ENCODE measurements at regions not wholly inside any gene's neighbourhood (a gene's known extent, or its start where the extent isn't known, plus 50 kb on each side); places are given as distances from the start of the nearest gene placed in this dataset.
A peak's percentile ranks its signal among the peaks of the same experiment; 100 is the strongest.
"Not testable (repeated sequence)": the region's sequence is repeated elsewhere in the genome, so short reads cannot be mapped to it uniquely, and the experiment has no call there.

DNA sequence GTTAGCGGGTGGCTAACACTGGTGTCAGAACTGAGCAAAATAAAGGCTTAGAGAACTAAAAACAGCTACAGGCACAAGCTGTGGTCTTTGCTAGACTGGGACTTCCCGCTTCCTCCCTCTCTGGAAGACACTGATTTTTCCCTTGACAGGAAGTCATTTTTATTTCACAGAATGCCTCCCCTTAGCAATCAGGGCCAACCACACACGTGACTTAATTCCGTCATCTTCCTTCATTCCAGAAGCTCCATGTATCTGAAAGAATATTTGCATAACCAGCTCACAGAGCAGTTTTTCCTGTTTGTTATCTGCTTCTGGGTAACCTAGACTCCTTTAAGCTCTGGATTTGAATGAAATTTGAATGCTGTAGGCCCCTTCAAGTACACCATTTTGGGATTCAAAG lies 327.5 kb upstream of the FRG1 start:
- ChIA-PET POLR2A (no interaction called here), CTCF (no interaction called here)
- DNase-seq (no peak), ATAC-seq (no peak)
- H3K4me1 Mint-ChIP-seq = no peaks in the 10 kb centered on the region
- H3K9me3 Mint-ChIP-seq (ENCODE audit: low read depth) = peaks cover 5% of the 10 kb centered on the region
- no peak overlapping the region for H3K27ac Mint-ChIP-seq
- no peak overlapping the region for H3K4me3 Mint-ChIP-seq
- H3K27me3 Mint-ChIP-seq = no peaks in the 10 kb centered on the region
- intact Hi-C loops (cut with DNase I, micrococcal nuclease) = no loop called here
- H3K36me3 Mint-ChIP-seq (ENCODE audit: low read depth) = no peaks in the 10 kb centered on the region

GRCh38 chr4:189615217-189615663 lies 325.4 kb upstream of the FRG1 start:
- DNase-seq = no peak
- CTCF ChIA-PET = no interaction called here
- Mint-ChIP-seq H3K4me3 (no peak overlapping the region), H3K9me3 (ENCODE audit: low read depth) (peaks cover 5% of the 10 kb centered on the region), H3K4me1 (no peaks in the 10 kb centered on the region), H3K27ac (no peak overlapping the region), H3K36me3 (ENCODE audit: low read depth) (no peaks in the 10 kb centered on the region), H3K27me3 (no peaks in the 10 kb centered on the region)
- POLR2A ChIA-PET = no interaction called here
- ATAC-seq = no peak
- intact Hi-C loops (cut with DNase I, micrococcal nuclease) = no loop called here

DNA sequence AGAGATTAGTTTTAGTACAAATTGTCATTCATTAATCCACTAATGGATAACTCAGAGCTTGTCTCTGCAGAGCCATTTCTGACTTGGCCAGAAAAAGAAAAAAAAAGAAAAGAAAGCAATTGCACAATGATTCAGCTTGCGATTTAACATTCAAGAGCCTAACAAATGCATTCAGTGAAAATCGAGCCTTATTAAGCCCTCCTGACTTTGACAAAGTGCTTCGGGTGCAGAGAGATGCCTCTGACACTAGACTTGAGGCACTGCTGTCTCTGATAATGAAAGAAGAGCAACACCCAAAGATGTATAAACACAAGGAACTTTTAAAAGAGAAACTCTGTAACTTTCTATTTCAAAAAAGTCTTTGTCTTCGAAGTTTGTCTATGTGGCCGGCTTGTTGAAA lies 322.9 kb upstream of the FRG1 start:
- ATAC-seq; H3K4me1 Mint-ChIP-seq; H3K27me3 Mint-ChIP-seq; H3K4me3 Mint-ChIP-seq; H3K9me3 Mint-ChIP-seq (ENCODE audit: low read depth); DNase-seq; H3K36me3 Mint-ChIP-seq (ENCODE audit: low read depth); CTCF ChIA-PET; intact Hi-C loops (cut with DNase I, micrococcal nuclease); POLR2A ChIA-PET; H3K27ac Mint-ChIP-seq: not testable (repeated sequence)

- H3K4me1 Mint-ChIP-seq; H3K27me3 Mint-ChIP-seq; intact Hi-C loops (cut with DNase I, micrococcal nuclease); H3K4me3 Mint-ChIP-seq; POLR2A ChIA-PET; H3K9me3 Mint-ChIP-seq (ENCODE audit: low read depth); H3K36me3 Mint-ChIP-seq (ENCODE audit: low read depth); CTCF ChIA-PET; ATAC-seq; DNase-seq; H3K27ac Mint-ChIP-seq: not testable (repeated sequence)
Observed at GRCh38 chr4:189619441-189620250, 321.0 kb upstream of the FRG1 start.

GRCh38 chr4:189622574-189622973 lies 318.1 kb upstream of the FRG1 start:
- H3K4me1 Mint-ChIP-seq; H3K27me3 Mint-ChIP-seq; intact Hi-C loops (cut with DNase I, micrococcal nuclease); H3K27ac Mint-ChIP-seq; CTCF ChIA-PET; H3K36me3 Mint-ChIP-seq (ENCODE audit: low read depth); POLR2A ChIA-PET; H3K9me3 Mint-ChIP-seq (ENCODE audit: low read depth); H3K4me3 Mint-ChIP-seq: not testable (repeated sequence)
- DNase-seq = peak; percentile 16
- ATAC-seq = peak; percentile 75

- H3K36me3 Mint-ChIP-seq (ENCODE audit: low read depth); intact Hi-C loops (cut with DNase I, micrococcal nuclease); ATAC-seq; H3K27ac Mint-ChIP-seq; H3K4me3 Mint-ChIP-seq; CTCF ChIA-PET; POLR2A ChIA-PET; H3K9me3 Mint-ChIP-seq (ENCODE audit: low read depth); H3K27me3 Mint-ChIP-seq; H3K4me1 Mint-ChIP-seq; DNase-seq: not testable (repeated sequence)
Observed at GRCh38 chr4:189627041-189627440, 313.6 kb upstream of the FRG1 start.

DNA sequence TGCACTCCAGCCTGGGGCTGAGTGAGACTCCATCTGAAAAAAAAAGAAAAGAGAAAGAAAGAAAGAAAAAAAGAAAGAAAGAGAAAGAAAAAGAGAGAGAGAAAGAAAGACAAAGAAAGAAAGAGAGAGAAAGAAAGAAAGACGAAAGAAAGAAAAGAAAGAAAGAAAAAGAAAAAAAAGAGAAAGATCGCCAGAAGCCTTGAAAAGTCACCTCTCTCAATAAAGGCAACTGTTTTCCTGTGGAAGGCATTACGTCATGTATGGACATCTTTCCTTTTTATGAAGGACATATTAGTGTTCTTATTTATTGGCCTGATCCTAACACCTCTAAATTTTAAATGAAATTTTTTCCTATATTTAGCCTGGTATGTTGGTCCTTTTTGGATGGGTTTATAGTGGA lies 310.9 kb upstream of the FRG1 start:
- H3K4me3 Mint-ChIP-seq; H3K27me3 Mint-ChIP-seq; H3K27ac Mint-ChIP-seq; H3K4me1 Mint-ChIP-seq; H3K9me3 Mint-ChIP-seq (ENCODE audit: low read depth); H3K36me3 Mint-ChIP-seq (ENCODE audit: low read depth); intact Hi-C loops (cut with DNase I, micrococcal nuclease); CTCF ChIA-PET; DNase-seq; ATAC-seq; POLR2A ChIA-PET: not testable (repeated sequence)

DNA sequence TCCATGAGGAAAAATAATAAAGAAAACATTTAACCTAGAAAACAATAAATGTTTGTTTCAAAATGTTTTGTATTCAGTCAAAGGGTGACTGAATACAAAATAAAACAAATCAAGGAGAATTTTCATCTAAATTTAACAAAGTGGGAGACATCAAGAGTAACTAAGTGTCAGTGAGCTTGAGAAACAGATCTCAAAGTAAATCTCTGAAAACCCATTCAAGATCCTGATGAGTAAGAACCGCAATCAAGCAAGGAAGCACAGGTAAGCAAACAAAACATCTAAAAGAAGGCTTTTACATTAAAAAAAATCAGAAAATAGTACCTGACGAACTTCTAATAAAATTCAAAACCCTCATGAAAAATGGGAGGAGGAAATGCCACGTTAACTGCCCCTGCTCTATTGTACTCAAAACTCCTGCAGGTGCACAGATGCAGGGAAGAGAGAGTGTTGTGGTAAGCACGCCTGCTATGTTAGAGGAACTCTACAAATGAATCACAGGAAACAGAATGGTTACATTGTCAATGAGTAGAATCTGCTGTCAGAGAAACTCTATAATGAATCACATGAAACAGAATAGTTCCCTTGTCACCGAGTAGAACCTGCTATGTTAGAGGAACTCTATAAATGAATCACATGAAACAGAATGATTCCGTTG lies 309.6 kb upstream of the FRG1 start:
- H3K27ac Mint-ChIP-seq; POLR2A ChIA-PET; H3K9me3 Mint-ChIP-seq (ENCODE audit: low read depth); H3K27me3 Mint-ChIP-seq; intact Hi-C loops (cut with DNase I, micrococcal nuclease); CTCF ChIA-PET; H3K4me3 Mint-ChIP-seq; H3K4me1 Mint-ChIP-seq; H3K36me3 Mint-ChIP-seq (ENCODE audit: low read depth): not testable (repeated sequence)
- DNase-seq (peak; percentile 24), ATAC-seq (peak; percentile 98)

GRCh38 chr4:189631568-189631916 lies 309.1 kb upstream of the FRG1 start:
- H3K4me1 Mint-ChIP-seq; H3K36me3 Mint-ChIP-seq (ENCODE audit: low read depth); H3K9me3 Mint-ChIP-seq (ENCODE audit: low read depth); CTCF ChIA-PET; H3K27me3 Mint-ChIP-seq; ATAC-seq; H3K27ac Mint-ChIP-seq; POLR2A ChIA-PET; H3K4me3 Mint-ChIP-seq; intact Hi-C loops (cut with DNase I, micrococcal nuclease): not testable (repeated sequence)
- DNase-seq = peak; percentile 7

DNA sequence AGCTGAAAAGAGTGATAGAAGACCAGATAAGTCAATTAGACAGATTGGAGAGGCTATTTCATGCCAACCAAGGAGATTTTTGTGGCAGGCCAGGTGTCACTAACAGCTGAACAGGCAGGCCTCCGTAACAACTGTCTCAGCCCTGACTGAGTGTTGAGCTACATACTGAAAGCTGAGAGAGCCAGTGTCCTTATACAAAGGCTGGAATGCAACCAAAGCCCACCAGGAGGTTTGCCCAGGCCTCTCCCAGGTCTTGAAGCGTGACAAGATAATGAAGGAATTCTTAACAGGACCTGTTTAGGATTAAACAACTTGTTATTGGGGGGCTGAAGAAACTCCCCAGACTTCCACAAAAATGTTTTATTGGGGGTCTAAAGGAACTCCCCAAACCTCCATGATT lies 290.2 kb upstream of the FRG1 start:
- POLR2A ChIA-PET; ATAC-seq; intact Hi-C loops (cut with DNase I, micrococcal nuclease); H3K9me3 Mint-ChIP-seq (ENCODE audit: low read depth); H3K4me3 Mint-ChIP-seq; CTCF ChIA-PET; H3K36me3 Mint-ChIP-seq (ENCODE audit: low read depth); H3K4me1 Mint-ChIP-seq; DNase-seq; H3K27ac Mint-ChIP-seq; H3K27me3 Mint-ChIP-seq: not testable (repeated sequence)

GRCh38 chr4:189653130-189653653 lies 287.5 kb upstream of the FRG1 start:
- H3K4me3 Mint-ChIP-seq; H3K27ac Mint-ChIP-seq; POLR2A ChIA-PET; CTCF ChIA-PET; H3K9me3 Mint-ChIP-seq (ENCODE audit: low read depth); intact Hi-C loops (cut with DNase I, micrococcal nuclease); H3K4me1 Mint-ChIP-seq; H3K36me3 Mint-ChIP-seq (ENCODE audit: low read depth); ATAC-seq; DNase-seq; H3K27me3 Mint-ChIP-seq: not testable (repeated sequence)

- H3K27ac Mint-ChIP-seq; H3K9me3 Mint-ChIP-seq (ENCODE audit: low read depth); intact Hi-C loops (cut with DNase I, micrococcal nuclease); CTCF ChIA-PET; H3K27me3 Mint-ChIP-seq; H3K36me3 Mint-ChIP-seq (ENCODE audit: low read depth); POLR2A ChIA-PET; ATAC-seq; DNase-seq; H3K4me1 Mint-ChIP-seq; H3K4me3 Mint-ChIP-seq: not testable (repeated sequence)
Observed at GRCh38 chr4:189653983-189654382, 286.7 kb upstream of the FRG1 start.
